ENCODE measurements at regions not wholly inside any gene's neighbourhood (a gene's known extent, or its start where the extent isn't known, plus 50 kb on each side); places are given as distances from the start of the nearest gene placed in this dataset.

DNA sequence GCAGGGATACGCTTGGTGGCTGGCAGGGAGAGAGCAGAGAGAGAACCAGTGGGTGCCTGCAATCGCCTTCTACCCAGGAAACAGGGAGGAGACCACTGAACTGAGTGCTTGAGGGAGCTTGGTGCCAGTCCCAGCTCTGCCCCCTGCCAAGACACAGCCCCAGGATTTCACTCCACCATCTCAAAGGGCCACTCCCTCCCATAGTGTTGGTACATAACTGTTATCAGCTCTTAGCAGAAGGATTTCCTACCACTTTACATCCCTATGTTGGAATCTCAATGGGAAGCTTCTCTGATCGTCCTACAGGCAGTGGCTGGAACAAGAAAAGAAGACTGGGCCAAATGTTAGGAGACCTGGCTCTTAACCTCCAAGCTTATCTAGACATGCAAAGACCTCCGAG lies 157.4 kb upstream of the FOXN3 start:
- WGBS (ENCODE audit: low lambda C conversion rate) = 74% methylated on average over 4 of the region's 4 CpGs
- peaks cover 0 to 6% of the 10 kb centered on the region in 2 experiments; a peak in 1 of 4 replicates for H3K4me1 ChIP-seq (ENCODE audit: control insufficient read depth in 1 of 2, insufficient read depth in 2 of 2, low read depth in 1 of 2, low read length in 1 of 2)
- H3K9me3 ChIP-seq = no peaks in the 10 kb centered on the region
- no peak for DNase-seq
- CTCF ChIA-PET = interaction anchor here (0.6 to 0.9 kb wide), 2 partner anchors 8 to 12 kb away, joined by 3 read pairs; no protein-coding TSS in a partner anchor
- no peaks in the 10 kb centered on the region for H3K79me2 ChIP-seq (ENCODE audit: insufficient read depth)
- H3K27me3 ChIP-seq (ENCODE audit: insufficient read depth) = no peaks in the 10 kb centered on the region
- H3K9me2 ChIP-seq = no peaks in the 10 kb centered on the region
- H3K4me2 ChIP-seq = no peak overlapping the region
- POLR2A ChIA-PET = no interaction called here
- H3K27ac ChIP-seq (ENCODE audit: low read depth in 2 of 2, low read length in 1 of 2) = no peak overlapping the region
- H3K9ac ChIP-seq = no peak overlapping the region
- H3K36me3 ChIP-seq (replicated peaks in 1 of 2; ENCODE audit: control insufficient read depth in 1 of 2, insufficient read depth in 2 of 2, low read length in 1 of 2) = no peaks in the 10 kb centered on the region
- H2AFZ ChIP-seq (ENCODE audit: low read depth) = no peak overlapping the region
- no peak overlapping the region for H3K4me3 ChIP-seq (ENCODE audit: low read depth in 2 of 2, low read length in 1 of 2)
- TF ChIP-seq EZH2phosphoT487 (IDR thresholded peaks at IDR 0.05; ENCODE audit: borderline replicate concordance, low read depth) = no peak
- TF ChIP-seq, protein P1, sequence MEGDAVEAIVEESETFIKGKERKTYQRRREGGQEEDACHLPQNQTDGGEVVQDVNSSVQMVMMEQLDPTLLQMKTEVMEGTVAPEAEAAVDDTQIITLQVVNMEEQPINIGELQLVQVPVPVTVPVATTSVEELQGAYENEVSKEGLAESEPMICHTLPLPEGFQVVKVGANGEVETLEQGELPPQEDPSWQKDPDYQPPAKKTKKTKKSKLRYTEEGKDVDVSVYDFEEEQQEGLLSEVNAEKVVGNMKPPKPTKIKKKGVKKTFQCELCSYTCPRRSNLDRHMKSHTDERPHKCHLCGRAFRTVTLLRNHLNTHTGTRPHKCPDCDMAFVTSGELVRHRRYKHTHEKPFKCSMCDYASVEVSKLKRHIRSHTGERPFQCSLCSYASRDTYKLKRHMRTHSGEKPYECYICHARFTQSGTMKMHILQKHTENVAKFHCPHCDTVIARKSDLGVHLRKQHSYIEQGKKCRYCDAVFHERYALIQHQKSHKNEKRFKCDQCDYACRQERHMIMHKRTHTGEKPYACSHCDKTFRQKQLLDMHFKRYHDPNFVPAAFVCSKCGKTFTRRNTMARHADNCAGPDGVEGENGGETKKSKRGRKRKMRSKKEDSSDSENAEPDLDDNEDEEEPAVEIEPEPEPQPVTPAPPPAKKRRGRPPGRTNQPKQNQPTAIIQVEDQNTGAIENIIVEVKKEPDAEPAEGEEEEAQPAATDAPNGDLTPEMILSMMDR (IDR thresholded peaks at IDR 0.05) = no peak
- TF ChIP-seq SMC3 (IDR thresholded peaks at IDR 0.05; ENCODE audit: low read depth, low read length) = no peak
- TF ChIP-seq, protein P2, sequence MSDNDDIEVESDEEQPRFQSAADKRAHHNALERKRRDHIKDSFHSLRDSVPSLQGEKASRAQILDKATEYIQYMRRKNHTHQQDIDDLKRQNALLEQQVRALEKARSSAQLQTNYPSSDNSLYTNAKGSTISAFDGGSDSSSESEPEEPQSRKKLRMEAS (IDR thresholded peaks at IDR 0.05; ENCODE audit: low read depth) = no peak
- TF ChIP-seq, protein P3, sequence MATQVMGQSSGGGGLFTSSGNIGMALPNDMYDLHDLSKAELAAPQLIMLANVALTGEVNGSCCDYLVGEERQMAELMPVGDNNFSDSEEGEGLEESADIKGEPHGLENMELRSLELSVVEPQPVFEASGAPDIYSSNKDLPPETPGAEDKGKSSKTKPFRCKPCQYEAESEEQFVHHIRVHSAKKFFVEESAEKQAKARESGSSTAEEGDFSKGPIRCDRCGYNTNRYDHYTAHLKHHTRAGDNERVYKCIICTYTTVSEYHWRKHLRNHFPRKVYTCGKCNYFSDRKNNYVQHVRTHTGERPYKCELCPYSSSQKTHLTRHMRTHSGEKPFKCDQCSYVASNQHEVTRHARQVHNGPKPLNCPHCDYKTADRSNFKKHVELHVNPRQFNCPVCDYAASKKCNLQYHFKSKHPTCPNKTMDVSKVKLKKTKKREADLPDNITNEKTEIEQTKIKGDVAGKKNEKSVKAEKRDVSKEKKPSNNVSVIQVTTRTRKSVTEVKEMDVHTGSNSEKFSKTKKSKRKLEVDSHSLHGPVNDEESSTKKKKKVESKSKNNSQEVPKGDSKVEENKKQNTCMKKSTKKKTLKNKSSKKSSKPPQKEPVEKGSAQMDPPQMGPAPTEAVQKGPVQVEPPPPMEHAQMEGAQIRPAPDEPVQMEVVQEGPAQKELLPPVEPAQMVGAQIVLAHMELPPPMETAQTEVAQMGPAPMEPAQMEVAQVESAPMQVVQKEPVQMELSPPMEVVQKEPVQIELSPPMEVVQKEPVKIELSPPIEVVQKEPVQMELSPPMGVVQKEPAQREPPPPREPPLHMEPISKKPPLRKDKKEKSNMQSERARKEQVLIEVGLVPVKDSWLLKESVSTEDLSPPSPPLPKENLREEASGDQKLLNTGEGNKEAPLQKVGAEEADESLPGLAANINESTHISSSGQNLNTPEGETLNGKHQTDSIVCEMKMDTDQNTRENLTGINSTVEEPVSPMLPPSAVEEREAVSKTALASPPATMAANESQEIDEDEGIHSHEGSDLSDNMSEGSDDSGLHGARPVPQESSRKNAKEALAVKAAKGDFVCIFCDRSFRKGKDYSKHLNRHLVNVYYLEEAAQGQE (IDR thresholded peaks at IDR 0.05; ENCODE audit: low read depth, low read length) = no peak
- H4K20me1 ChIP-seq (ENCODE audit: insufficient read depth) = no peaks in the 10 kb centered on the region
- H3F3A ChIP-seq (replicated peaks; ENCODE audit: insufficient read depth) = no peaks in the 10 kb centered on the region

DNA sequence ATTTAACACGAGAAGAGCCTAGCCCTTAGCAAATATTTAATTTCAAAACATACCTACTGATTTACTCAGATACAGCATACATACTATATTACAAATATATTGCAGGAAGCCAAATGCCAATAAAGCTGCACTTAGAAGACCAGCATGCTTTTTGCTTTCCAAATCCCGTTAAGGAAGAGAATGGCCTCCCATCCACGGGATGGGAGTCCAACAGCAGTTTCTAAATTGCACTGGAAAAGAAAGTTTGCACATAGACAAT lies 156.3 kb upstream of the FOXN3 start:
- no peak overlapping the region for H3K27ac ChIP-seq (ENCODE audit: low read depth in 2 of 2, low read length in 1 of 2)
- peaks cover 0 to 6% of the 10 kb centered on the region in 2 experiments; a peak in 1 of 4 replicates for H3K4me1 ChIP-seq (ENCODE audit: control insufficient read depth in 1 of 2, insufficient read depth in 2 of 2, low read depth in 1 of 2, low read length in 1 of 2)
- no peaks in the 10 kb centered on the region for H3K27me3 ChIP-seq (ENCODE audit: insufficient read depth)
- H3K9me2 ChIP-seq = no peaks in the 10 kb centered on the region
- no peaks in the 10 kb centered on the region for H3K36me3 ChIP-seq (replicated peaks in 1 of 2; ENCODE audit: control insufficient read depth in 1 of 2, insufficient read depth in 2 of 2, low read length in 1 of 2)
- ChIA-PET CTCF (no interaction called here), POLR2A (no interaction called here)
- H3K4me3 ChIP-seq (ENCODE audit: low read depth in 2 of 2, low read length in 1 of 2) = no peak overlapping the region
- no peaks in the 10 kb centered on the region for H3K79me2 ChIP-seq (ENCODE audit: insufficient read depth)
- no peak overlapping the region for H3K4me2 ChIP-seq
- 80% methylated on average over 3 of the region's 3 CpGs for WGBS (ENCODE audit: low lambda C conversion rate)
- DNase-seq = no peak
- no peaks in the 10 kb centered on the region for H4K20me1 ChIP-seq (ENCODE audit: insufficient read depth)
- no peaks in the 10 kb centered on the region for H3F3A ChIP-seq (replicated peaks; ENCODE audit: insufficient read depth)
- TF ChIP-seq, protein P3 (IDR thresholded peaks at IDR 0.05; ENCODE audit: low read depth, low read length) = no peak
- TF ChIP-seq FOXM1 (IDR thresholded peaks at IDR 0.05; ENCODE audit: low read depth) = no peak
- no peak for TF ChIP-seq FOSL2 (IDR thresholded peaks at IDR 0.05; ENCODE audit: borderline replicate concordance, low read depth)
- TF ChIP-seq, protein P4, sequence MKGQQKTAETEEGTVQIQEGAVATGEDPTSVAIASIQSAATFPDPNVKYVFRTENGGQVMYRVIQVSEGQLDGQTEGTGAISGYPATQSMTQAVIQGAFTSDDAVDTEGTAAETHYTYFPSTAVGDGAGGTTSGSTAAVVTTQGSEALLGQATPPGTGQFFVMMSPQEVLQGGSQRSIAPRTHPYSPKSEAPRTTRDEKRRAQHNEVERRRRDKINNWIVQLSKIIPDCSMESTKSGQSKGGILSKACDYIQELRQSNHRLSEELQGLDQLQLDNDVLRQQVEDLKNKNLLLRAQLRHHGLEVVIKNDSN (IDR thresholded peaks at IDR 0.05; ENCODE audit: borderline replicate concordance, low read depth) = no peak
- no peak for TF ChIP-seq RCOR1 (IDR thresholded peaks at IDR 0.05; ENCODE audit: low read length)
- TF ChIP-seq, protein P5, sequence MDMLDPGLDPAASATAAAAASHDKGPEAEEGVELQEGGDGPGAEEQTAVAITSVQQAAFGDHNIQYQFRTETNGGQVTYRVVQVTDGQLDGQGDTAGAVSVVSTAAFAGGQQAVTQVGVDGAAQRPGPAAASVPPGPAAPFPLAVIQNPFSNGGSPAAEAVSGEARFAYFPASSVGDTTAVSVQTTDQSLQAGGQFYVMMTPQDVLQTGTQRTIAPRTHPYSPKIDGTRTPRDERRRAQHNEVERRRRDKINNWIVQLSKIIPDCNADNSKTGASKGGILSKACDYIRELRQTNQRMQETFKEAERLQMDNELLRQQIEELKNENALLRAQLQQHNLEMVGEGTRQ (IDR thresholded peaks at IDR 0.05; ENCODE audit: borderline replicate concordance, low read depth, low read length) = no peak
- no peak for TF ChIP-seq TCF12 (IDR thresholded peaks at IDR 0.05)
- H3K9me3 ChIP-seq = no peaks in the 10 kb centered on the region
- H2AFZ ChIP-seq (ENCODE audit: low read depth) = no peak overlapping the region
- H3K9ac ChIP-seq = no peak overlapping the region
